H4 (cell line): ENCODE measurements at regions not wholly inside any gene's neighbourhood (a gene's known extent, or its start where the extent isn't known, plus 50 kb on each side); places are given as distances from the start of the nearest gene placed in this dataset.
"Not testable (repeated sequence)": the region's sequence is repeated elsewhere in the genome, so short reads cannot be mapped to it uniquely, and the experiment has no call there.

Source experiments
- DNase-seq: peaks from one replicate; pipeline ENCODE4 v3.0.0-alpha.2; 2015; ENCODE audit warnings: low spot score

DNA sequence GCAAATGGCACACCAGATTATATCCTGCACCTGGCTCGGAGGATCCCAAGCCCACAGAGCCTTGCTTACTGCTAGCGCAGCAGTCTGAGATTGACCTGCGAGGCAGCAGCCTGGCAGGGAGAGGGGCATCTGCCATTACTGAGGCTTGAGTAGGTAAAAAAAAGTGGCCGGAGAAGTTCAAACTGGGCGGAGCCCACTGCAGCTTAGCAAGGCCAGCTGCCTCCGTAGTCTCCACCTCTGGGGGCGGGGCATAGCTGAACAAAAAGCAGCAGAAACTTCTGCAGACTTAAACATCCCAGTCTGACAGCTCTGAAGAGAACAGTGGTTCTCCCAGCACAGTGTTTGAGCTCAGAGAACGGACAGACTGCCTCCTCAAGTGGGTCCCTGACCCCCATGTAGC is 85.4 kb upstream of the TMEM170B start:
- not testable (repeated sequence) for DNase-seq

DNA sequence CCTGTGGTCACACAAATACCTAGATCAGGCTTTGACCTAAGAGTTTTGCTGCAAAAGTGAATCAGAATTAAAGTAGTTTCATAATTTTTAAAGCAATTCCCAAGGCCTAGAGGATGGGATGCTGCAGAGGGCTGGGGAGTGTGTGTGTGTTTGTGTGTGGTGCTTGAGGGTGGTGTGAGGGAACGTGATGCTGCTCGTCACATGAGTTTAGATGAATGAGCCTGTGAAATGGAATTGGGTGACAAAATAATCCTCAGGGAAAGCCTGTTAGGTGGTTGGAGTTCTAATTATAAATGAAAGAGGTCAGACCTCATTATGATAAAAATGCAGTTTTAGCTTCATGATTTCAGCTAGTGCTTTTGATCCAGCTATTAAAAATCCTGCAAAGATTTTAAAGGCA is 87.5 kb upstream of the TMEM170B start:
- no peak for DNase-seq

DNA sequence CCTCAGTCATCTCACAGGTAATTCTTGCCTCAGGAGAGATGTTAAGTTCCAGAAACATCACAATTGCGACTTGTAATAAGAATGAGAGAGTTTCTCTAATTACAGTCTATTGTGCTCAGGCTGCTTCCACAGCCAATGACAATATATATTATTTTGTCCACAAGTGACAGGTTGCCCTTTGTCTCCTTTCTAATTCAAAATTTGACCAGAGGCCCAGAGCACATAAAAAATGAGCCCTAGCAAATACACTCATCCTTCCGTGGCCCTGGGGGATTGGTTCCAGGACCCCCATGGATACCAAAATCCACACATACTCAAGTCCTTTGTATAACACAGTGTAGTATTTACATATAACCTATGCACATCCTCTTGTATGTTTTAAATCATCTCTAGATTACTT is 88.1 kb upstream of the TMEM170B start:
- DNase-seq, result no peak

GRCh38 chr6:11448038-11448437 is 89.5 kb upstream of the TMEM170B start:
- DNase-seq, result no peak

DNA sequence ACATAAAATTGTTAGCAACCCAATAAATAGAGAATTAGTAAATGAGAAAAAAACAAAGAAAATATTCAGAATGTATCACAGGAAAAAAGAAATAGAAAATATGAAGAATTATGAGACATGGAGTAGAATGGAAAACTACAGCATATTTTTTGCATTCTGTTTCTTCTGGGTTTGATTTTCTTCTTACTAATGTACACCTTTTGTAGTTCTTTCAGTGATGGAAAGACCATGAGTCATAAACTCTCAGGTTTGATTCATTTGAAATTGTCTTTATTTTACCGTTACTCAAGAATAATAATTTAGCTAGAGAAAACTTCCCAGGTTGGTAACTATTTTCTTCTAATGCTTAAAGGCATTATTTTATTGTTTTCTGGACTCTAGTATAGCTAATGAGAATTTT is 90.3 kb upstream of the TMEM170B start:
- DNase-seq, result no peak

- DNase-seq, result no peak
These were observed 92.4 kb upstream of the TMEM170B start for GRCh38 chr6:11445146-11445545.

GRCh38 chr6:11443125-11443524 is 94.4 kb upstream of the TMEM170B start:
- not testable (repeated sequence) for DNase-seq

DNA sequence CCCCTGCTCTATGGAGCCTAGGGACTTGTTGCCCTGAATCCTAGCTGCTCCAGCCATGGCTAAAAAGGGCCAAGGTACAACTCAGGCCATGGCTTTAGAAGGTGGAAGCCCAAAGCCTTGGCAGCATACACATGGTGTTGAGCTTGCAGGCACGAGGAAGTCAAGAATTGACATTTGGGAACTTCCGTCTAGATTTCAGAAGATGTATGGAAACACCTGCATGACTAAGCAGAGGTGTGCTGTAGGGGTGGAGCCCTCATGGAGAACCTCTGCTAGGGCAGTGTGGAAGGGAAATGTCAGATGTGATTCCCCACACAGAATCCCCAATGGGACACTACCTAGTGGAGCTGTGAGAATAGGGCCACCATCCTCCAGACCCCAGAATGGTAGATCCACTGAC is 95.1 kb upstream of the TMEM170B start:
- DNase-seq, result no peak

DNA sequence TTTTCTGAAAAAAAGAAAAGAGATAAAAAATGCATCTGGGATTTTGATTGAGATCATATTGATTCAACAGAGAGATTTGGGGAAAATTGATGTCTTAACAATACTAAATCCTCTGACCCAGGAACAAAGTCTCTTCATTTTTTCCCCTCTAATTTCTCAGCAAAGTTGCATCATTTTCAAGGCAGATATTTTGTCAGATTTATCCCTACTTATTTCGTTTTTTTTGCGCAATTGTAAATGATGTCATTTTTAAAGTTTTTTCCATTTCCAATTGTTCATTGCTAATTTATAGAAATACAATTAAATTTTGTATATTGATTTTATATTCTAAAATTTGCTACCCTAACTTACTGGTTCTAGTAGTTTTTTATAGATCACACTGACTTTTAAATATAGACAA is 97.7 kb upstream of the TMEM170B start:
- no peak for DNase-seq

GRCh38 chr6:11439017-11439420 is 98.5 kb upstream of the TMEM170B start:
- no peak for DNase-seq

DNA sequence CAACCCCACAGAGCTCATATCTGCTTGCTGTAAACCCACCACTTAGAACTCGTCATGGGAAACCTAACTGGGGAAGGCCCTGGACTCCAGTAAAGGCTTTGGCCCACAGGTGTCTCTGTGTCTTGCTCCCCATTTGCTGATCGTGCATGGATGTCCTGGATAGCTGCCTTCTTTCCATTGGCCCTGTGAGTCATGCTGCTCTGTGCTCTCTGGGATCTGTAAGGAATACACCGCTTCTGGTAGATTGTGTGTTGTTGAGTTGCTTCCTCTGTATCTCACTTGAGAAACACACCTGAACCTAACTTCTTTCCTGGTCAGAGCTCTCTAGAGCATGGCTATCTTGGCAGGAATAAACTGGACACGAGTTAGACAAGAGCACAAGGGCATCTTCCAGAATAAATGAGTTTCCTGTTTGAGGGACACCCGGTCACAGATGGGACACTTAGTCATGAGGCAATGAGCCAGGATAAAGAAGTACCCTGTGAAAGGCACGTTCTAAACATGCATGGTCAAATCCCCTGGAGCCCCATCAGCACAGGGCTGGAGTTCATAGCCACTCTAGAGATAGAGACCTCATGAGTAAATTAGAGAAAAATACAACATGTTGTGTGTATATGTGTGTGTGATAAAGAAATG is 99.6 kb upstream of the TMEM170B start:
- DNase-seq, result no peak

- DNase-seq, result no peak
These were observed 100.9 kb upstream of the TMEM170B start for GRCh38 chr6:11436508-11437096.

DNA sequence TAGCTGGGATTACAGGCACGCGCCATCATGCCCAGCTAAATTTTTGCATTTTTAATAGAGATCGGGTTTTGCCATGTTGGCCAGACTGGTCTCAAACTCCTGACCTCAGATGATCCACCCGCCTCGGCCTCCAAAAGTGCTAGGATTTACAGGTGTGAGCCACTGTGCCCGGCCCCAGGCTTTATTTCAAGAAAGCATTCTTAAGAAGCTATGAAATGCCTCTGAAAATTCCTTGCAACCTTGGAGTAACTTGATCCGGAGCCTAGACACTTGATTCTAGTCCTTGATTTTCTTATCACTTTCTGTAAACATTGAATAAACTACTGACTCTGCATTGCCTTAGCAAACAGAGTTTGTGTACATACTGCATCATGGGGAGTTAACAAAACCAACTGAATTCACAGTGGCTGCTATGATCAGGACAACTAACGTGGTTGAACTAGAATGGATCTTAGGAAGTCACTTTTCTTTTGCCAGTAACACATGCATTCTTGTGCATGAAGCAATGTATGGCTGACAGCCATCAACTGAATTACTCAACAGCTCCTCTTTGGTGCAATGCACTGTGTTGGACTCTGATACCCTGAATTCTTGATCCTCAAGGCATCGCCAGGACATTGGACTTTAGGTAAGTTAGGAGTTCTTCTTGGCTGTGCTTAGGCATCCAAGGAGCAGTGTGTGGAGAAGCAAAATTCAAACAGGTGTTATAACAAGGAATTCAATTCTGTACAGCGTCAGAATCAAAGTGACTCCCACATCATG is 102.8 kb upstream of the TMEM170B start:
- peak; percentile 88 for DNase-seq

- DNase-seq, result no peak
These were observed 103.7 kb upstream of the TMEM170B start for GRCh38 chr6:11433860-11434259.

DNA sequence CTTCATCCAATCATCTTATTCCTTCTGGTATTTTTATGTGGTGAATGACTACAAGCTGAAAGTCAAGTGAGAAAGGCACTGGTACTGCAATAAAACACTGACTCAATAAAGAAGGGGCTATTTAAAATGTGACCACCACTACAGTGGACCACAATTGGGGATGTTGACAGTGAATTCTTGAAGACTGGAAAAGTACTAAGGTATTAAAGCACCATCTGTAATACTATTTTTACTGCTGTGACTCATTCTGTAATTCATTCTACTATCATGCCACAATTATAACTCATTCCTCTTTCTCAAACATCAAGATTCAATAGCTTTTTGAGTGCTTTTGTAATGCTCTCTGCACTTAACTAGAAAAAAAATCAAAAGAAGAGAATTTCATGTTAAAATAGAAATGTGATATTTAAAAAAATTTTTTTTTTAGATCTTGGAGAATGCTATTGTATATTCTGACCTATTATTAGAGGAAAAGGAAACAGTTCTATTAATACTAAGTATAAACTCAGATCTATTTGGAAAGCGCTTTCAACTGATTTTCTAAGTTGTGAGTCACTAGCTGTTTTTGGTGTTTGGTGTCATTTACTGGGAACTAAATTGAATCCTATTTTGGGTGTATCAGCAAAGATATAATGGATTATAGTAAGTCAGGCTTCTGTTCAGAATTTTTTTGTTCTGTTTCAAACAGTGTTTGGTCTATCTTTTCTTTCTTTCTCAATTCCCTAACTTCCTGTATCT is 104.7 kb upstream of the TMEM170B start:
- DNase-seq, result no peak

- DNase-seq, result no peak
These were observed 105.5 kb upstream of the TMEM170B start for GRCh38 chr6:11432091-11432490.

DNA sequence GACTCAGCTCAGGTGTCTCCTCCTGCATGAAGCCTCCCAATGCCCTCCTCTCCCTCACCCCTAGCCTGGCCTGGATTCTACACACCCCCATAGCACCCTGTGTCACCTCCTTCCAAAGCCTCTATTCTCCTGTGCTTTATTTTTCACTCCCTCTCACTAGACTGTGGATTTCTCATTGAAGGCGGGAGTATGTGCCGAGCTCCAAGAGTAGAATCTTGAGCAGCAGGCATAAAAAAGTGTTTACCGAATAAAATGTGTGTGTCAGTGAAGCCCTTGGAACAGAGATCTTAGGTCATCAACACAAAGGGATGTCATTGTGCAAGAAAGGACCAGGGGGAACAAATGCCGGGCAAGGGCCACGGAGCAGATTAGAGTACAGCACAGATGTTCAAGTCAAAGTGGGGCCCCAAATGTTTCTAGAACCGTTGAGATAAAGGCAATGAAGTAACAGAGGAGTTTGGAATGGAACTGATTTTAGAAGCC is 106.1 kb upstream of the TMEM170B start:
- DNase-seq, result no peak

DNA sequence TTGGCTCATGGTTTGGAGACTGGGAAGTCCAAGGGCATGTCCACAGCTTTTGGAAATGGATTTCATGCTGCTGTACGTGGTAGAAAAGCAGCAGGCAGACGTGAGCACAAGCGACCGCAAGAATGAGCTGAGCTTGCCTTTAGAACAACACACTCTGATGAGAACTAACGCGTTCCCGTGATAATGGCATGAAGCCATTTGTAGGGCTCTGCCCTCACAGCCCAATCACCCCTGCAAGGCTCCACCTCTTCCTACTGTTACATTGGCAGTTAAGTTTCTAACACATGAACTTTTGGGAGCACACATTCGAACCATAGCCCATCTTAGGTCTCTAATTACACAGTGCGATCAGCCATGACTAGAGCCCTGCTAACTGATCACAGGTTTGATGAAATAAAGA is 107.5 kb upstream of the TMEM170B start:
- DNase-seq, result no peak

GRCh38 chr6:11429577-11429976 is 108.0 kb upstream of the TMEM170B start:
- DNase-seq, result no peak

- peak; percentile 86 for DNase-seq
These were observed 108.7 kb upstream of the TMEM170B start for GRCh38 chr6:11428895-11429294.

GRCh38 chr6:11428371-11428770 is 109.2 kb upstream of the TMEM170B start:
- DNase-seq, result no peak

- no peak for DNase-seq
These were observed 109.8 kb upstream of the TMEM170B start for GRCh38 chr6:11427723-11428245.
